Left renal pelvis (tissue), 4 donors: ENCODE measurements at regions not wholly inside any gene's neighbourhood (a gene's known extent, or its start where the extent isn't known, plus 50 kb on each side); places are given as distances from the start of the nearest gene placed in this dataset.
A peak's percentile ranks its signal among the peaks of the same experiment; 100 is the strongest.
"Not testable (repeated sequence)": the region's sequence is repeated elsewhere in the genome, so short reads cannot be mapped to it uniquely, and the experiment has no call there.

Experiments used
- DNase-seq, 4 donors: peaks; one replicate each; pipeline ENCODE4 v3.0.0-alpha.2; 2013; ENCODE audit warnings: low read depth in 4 of 4, low spot score in 3 of 4

DNA sequence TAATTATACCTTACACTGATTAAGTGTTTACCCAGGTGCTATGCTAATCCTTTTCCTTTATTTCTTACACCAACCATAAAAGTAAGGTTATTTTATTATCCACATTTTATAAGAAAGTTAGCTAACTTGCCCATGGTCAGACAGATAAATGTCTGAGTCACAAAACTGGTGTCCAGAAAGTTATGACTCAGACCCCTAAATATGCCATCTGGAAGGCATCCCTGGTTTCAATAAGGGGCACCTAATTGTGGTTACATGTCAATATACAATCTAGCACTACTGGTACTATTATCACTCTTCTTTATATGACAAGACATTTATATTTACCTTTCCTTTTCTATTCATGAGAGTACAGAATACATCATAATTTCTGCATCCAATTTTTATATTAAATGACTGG is 496.5 kb upstream of the ADGRL2 start:
- no peak for DNase-seq

DNA sequence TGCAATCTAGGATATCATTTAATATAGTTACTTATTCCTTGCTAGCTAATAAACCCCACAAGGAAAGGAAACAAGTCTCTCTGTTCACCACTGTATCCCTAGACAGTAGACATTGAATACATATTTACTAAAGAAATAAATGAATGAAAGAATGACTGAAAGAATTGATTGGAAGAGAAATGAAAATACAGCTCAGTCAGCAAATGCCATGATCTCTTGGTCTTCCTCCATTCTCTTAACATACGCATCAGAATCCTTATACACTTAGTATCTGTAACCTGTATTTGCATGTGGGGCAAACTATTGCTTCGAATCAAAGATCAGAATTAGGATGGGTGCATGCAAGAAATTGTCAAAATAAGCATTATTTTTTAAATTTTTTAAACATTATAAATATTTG is 500.8 kb upstream of the ADGRL2 start:
- no peak for DNase-seq

DNA sequence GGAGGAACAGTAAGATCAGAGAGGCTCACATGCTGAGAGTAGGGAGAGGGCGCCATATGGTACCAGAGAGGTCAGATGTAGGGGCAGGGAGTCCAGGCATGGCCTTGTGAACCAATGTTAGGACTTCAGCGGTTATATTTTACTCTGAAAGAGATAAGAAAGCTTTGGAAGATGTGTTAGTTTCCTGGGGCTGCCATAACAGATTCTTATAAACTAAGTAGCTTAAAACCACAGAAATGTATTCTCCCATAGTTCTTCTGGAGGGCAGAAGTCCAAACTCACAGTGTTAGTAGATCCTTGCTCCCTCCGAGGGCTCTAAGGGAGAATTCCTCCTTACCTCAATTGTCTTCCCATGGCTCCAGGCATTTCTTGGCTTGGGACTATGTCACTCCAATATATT is 502.5 kb upstream of the ADGRL2 start:
- DNase-seq = no peak

DNA sequence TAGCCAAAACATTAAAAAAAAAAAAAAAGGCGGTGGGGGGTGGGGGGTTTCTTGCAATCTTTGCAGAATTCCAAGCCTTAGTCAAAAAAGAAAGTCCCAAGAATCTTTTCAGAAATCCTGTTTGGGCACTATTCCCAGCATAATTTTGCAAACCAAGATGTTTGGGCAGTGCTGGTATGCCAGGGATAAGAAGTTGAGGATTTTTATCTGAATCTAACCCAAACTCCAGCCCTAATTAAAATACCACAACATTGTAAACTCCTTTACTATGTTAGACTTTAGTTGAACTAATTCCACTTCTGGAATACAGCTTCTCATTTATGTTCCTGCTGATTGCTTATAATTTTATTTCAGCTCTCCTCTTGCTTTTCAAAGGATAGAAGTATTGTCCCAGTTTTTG is 504.1 kb upstream of the ADGRL2 start:
- DNase-seq = no peak

DNA sequence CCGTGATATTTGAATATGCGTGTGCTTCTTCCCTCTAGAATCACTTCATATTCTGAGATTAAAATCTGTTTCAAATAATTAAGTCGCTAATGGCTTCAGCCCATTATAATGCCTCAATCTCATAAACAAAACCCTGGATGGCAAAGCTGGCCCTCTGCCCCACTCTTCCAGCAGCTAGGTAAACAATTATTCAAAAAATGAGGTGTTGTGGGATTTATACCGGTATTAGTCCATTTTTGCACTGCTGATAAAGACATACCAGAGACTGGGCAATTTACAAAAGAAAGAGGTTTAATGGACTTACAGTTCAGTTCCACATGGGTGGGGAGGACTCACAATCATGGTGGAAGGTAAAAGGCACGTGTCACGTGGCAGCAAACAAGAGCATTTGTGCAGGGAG is 510.4 kb upstream of the ADGRL2 start:
- no peak for DNase-seq

DNA sequence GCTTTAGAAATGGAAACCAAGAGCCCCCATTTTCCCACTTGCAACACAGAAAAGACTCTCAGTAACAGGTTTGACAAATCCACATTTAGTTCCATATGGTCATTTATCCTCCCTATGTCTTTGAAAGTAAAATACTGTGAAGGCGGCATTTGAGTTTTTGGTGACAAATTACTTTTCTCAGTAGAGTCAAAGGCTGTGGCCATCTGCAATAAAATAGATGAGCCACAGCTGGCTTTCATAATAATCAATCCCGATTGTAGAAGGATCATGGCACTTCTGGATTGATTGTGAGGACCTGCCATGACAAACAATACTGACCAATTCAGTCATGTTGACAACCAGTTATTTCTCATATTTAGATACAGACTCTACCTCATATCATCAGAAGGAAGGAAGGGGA is 512.0 kb upstream of the ADGRL2 start:
- no peak for DNase-seq

DNA sequence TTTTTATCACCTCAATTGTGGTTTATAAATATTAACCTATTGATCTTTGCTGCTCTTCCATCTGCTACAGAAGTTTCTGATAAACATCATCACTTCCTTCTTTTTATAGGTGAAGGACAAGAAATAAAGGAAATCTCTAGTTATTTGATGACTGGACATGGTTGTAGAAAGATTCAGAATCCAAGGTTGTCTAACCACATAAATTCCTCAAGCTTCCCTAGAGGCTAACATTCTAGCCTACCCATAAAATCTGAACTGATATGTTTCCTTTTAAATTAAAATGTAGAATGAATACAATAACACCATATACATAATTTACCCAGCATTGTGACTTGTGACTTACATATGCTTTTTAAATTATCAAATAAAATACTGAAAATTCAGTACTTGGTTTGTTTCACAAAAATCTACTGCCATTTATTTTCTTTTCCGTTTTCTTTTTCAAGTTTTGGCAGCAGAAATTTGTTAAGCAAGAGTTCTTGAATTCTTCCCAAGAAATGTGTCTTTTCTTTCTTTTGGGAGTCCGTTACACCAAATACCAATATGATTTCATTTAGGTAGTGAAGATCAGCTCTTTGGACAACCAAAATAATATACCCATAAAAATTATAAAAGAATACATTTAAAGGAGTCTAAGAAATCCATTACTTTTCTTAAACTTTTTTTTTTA is 513.2 kb upstream of the ADGRL2 start:
- no peak for DNase-seq

DNA sequence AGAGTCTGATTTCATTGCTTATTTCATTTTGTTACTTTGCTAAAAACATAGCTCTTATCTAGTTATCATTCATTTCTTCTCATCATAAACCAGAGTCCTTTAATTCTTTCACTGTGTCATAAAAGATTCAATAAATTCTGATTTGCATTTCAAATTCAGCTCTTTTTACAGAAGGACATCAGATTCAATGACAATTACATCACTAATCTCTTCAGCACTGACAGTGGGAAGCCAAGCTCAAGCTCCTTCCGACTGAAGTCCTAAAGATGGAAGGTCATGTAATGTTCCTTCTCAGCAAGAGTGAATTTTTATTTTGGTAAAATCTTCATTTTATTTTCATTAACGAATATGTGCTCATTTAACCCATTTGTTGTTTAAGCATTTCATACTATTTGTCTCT is 530.7 kb upstream of the ADGRL2 start:
- no peak for DNase-seq

DNA sequence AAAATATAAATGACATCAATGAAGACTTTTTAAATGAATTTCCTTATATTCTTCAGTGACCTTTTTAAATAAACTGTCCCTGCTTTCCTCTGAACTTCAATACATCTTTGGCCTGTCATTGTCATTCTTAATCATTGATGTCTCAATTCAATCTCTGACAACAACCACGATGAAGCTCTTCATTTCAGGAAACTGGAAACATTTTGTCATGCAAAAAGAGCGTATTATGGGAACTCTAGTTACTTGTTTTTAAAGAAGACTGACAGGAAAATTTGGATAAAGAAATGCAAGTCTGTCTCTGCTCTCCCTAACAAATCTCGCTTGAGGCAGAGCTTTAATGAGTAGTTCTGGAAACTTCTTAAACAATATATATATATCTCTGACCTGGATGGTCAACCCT is 535.8 kb upstream of the ADGRL2 start:
- no peak for DNase-seq

DNA sequence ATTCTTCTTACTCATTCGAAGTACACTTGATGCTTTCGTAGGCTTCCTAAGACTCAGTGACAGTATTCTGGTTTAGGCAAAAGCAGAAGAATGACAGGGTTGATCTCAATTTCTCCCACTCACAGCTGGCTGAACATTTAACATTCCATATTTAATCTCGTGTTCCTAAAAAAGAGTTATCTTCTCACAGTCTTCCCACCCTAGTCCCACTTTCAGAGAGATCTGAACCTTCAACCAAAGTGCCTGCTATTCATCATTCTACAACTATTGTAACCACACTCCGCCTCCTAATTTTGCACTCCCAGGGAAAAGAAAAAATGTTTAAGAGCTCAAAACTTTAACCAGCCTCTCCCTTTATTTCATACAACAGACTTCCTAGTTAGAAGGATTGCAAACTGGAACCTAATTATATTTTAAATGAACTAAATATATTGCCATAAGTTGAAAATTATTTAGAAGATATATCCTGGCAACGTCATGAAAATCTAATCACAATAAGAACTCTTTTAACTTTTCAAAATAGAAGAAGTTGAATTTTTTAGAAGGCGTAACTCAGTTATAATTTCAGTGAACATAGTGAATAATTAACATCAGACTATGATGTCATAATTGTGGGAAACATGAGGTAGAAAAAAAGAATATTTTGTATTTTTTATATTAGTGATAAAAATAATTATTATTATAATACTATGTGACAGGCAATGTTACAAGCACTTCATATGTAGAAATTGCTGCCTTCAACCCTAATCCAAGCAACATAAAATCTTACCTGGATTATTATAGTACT is 540.9 kb upstream of the ADGRL2 start:
- no peak for DNase-seq

DNA sequence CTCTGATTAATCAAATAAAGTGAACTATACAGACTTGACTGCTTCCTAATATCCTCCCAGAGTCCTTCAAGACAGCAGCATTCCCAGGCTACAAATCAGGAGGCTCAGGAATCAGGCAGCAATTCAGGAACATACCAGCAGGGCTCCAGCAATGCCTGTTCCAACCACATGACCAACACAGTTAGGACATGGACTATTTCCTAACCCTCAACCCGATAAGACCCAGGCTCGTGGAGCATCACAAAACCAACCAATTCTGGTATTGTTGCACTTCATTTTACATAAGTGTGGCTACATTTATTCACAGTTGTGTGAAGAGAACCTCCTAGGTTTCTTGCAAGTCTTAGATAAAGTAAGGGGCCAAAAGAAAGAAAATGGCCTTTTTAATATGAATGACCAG is 546.2 kb upstream of the ADGRL2 start:
- DNase-seq = no peak

DNA sequence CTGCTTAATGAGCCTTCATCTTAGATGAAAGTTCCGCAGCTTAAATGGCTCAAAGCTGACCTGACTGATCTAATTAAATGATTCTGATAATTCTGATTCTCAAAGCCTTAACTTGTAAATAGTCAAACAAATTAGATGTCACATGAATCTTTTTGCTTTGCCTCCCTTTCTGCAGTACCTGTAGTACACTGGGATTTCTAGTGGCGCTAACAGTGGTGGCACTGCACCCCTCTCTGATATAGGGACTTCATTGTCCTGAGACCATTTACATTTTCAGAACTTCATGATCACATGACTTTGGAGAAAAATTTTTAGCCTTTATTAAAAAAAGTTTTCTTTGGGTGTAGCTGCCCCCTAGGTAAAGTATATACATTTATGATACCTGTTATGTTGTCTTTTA is 546.7 kb upstream of the ADGRL2 start:
- DNase-seq = no peak

DNA sequence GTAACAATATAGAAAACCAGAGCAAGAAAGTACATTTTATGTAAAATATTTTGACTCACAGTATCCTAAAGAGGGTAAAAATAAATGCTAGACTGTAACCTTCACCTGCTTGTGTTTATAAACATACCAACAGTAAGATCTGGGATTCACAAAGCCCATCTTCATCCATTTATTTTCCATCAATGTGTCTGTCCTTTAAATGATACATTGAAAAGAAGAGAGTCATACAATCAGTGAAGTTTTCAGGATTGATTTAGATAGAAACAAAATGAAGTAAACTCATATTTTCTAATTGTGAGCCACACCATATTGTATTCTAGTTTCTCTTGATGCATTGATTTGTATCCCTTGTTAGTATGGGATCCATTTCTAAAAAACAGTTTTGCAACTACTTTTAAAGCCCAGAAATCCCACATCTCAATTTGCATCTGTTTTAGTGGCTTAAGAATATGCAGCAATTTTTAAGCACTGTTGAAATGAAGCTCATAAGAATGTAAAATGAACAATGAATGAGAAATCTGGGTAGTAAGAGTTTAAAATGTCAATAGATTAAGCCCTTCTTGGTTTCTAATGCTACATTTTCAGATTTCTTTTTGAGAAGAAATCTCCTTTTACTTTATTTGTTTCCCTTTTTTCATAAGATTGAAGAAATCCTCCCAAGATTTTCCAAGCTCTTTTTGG is 548.1 kb upstream of the ADGRL2 start:
- DNase-seq = no peak

DNA sequence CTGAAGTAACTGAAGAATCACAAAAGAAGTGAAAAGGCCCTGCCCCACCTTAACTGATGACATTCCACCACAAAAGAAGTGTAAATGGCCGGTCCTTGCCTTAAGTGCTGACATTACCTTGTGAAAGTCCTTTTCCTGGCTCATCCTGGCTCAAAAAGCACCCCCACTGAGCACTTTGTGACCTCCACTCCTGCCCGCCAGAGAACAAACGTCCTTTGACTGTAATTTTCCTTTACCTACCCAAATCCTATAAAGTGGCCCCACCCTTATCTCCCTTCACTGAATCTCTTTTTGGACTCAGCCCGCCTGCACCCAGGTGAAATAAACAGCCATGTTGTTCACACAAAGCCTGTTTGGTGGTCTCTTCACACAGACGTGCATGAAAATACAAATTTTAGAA is 549.9 kb upstream of the ADGRL2 start:
- DNase-seq = not testable (repeated sequence)

DNA sequence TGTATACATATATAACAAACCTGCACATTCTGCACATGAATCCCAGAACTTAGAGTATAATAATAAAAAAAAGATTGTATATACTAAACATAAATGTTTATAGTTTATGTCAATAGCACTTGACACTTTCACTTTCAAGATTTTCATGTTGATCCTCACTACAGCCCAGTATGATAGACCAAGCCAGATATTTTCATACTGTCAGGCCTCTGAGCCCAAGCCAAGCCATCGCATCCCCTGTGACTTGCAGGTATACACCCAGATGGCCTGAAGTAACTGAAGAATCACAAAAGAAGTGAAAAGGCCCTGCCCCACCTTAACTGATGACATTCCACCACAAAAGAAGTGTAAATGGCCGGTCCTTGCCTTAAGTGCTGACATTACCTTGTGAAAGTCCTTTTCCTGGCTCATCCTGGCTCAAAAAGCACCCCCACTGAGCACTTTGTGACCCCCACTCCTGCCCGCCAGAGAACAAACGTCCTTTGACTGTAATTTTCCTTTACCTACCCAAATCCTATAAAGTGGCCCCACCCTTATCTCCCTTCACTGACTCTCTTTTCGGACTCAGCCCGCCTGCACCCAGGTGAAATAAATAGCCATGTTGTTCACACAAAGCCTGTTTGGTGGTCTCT is 555.5 kb upstream of the ADGRL2 start:
- not testable (repeated sequence) for DNase-seq

DNA sequence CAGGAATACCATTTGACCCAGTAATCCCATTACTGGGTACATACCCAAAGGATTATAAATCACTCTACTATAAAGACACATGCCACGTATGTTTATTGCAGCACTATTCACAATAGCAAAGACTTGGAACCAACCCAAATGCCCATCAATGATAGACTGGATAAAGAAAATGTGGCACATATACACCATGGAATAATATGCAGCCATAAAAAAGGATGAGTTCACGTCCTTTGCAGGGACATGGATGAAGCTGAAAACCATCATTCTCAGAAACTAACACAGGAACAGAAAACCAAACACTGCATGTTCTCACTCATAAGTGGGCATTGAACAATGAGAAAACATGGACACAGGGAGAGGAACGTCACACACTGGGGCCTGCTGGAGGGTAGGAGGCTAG is 556.1 kb upstream of the ADGRL2 start:
- DNase-seq = not testable (repeated sequence)

DNA sequence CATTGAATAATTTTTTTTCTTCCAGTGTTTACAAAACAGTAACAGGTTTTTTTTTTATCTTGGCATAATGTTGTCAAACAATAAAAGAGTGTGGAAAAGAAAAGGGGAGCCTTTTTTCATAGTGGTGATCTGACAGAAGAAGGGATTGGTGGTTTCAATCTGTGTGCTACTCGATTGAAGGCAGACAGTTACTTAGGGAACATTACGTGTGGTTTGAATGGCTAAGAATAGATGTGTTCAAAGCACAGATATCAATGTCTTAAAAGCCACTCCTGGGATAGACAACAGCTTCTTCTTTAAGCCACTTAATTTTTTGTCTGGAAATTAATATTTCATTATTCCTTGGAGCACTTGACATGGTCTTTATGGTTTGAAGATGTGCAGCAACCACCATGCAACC is 558.6 kb upstream of the ADGRL2 start:
- no peak for DNase-seq

DNA sequence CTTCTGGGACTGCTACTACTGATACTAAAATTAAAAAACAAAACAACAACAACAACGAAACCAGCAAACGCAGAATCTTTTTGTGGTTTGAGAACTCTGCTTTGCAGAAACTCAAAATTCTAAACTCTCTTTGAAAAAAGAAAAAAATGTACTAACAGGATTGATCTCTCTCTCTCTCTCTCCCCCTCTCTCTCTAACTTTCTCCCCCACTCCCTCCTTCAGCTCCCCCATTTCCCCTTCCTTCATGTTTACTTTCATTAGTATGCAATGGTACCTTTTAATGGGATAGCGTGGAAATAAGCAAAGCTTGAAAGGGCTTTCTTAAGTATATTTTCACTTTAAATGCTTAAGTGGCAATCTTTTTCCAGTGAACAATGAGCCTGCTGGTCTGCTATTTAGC is 562.6 kb upstream of the ADGRL2 start:
- DNase-seq = no peak

DNA sequence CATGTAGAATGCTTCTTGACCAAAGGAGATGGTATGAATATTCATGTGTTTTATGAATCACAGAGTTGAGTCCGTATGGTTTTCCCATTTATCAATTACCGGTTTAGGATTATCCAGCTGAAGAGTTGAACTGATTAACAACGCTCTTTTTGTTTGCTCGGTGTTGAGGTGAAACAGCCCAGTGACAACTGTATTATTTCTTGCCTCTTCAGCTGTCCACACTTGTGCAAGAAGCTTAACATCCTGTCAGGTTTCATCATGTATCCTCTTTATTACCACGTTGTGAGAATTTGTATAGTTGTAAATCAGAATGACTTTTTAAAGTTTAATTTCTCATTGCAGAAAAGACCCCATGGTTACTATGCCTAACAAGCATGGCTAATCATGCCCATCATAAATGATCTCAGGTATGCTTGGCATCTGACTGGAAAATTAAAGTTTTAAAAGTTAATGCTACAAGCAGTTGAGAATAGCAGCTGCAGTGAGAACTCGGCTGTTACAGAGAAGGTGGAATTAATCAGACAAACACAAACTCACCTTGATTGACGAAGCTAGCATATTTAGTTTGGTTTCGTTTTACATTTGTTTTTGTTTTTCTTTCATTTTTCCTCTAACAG is 563.2 kb upstream of the ADGRL2 start:
- DNase-seq = peak in 1 of 4 donors; percentile 25

DNA sequence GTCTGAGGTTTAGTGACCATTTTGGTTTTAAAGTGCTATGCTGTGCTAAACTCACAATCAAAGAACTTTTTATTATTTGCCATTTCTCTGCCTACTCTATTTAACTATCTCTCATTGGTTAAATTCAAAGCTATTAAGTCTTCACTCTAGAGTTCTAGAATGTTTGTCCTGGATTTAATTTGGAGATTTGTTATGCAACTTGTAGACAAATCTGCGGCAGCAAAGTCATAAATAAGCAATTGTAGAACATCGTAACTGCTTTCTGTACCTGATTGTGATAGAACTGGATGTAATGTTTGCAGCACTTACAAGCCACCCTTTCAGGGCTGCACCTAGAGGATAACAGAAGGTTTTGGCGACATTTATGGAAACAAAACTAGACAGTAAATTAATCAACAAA is 566.5 kb upstream of the ADGRL2 start:
- no peak for DNase-seq

DNA sequence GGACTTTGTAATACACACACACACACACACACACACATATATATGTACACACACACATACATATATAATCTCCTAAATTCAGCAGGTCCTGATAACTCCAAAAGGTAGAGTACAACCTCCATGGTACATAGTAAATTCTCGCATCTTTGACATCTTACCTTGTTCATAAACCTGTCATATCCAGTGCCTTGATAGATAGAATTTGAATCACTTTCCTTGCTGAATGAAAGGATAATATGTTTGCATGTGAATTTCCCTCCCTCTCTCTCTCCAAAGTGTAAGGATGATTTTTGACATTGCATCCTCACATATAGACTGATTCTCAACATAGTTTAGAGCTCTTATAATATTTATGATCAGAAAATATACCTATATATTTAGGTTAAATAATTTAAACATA is 567.1 kb upstream of the ADGRL2 start:
- DNase-seq = no peak
